Neural progenitor cell (in vitro differentiated cells): ENCODE measurements at regions not wholly inside any gene's neighbourhood (a gene's known extent, or its start where the extent isn't known, plus 50 kb on each side); places are given as distances from the start of the nearest gene placed in this dataset.
"Not testable (repeated sequence)": the region's sequence is repeated elsewhere in the genome, so short reads cannot be mapped to it uniquely, and the experiment has no call there.

Experiments used
- DNase-seq: peaks from one replicate; pipeline ENCODE4 v3.0.0-alpha.2; 2016; ENCODE audit warnings: low spot score
- H2AFZ ChIP-seq: fragments of 200-600 bp; sonication (generic); replicated peaks from 2 replicates; pipeline ENCODE4 v1.6.1; 2016; ENCODE audit warnings: antibody characterized with exemption
- H3F3A ChIP-seq: fragments of 200-600 bp; sonication (generic); 2 replicates; pipeline ENCODE4 v1.6.1; 2016; ENCODE audit warnings: antibody characterized with exemption, low read depth
- H3K27ac ChIP-seq: fragments of 200-600 bp; sonication (generic); 2 replicates; pipeline ENCODE4 v1.5.1; 2016; ENCODE audit warnings: mild to moderate bottlenecking
- H3K27me3 ChIP-seq: fragments of 200-600 bp; sonication (generic); 2 replicates; pipeline ENCODE4 v1.6.1; 2016; ENCODE audit warnings: mild to moderate bottlenecking, moderate library complexity
- H3K36me3 ChIP-seq: fragments of 200-600 bp; sonication (generic); 2 replicates; pipeline ENCODE4 v1.5.1; 2016
- H3K4me1 ChIP-seq: fragments of 200-600 bp; sonication (generic); 2 replicates; pipeline ENCODE4 v1.6.1; 2016; ENCODE audit warnings: mixed run types
- H3K4me2 ChIP-seq: fragments of 200-600 bp; sonication (generic); 2 replicates; pipeline ENCODE4 v1.6.1; 2016
- H3K4me3 ChIP-seq: fragments of 200-600 bp; sonication (generic); 2 replicates; pipeline ENCODE4 v1.5.1; 2016
- H3K79me2 ChIP-seq: fragments of 200-600 bp; sonication (generic); 2 replicates; pipeline ENCODE4 v1.6.1; 2016; ENCODE audit warnings: low read depth
- H3K9ac ChIP-seq: fragments of 200-600 bp; sonication (generic); 2 replicates; pipeline ENCODE4 v1.6.1; 2016
- H3K9me3 ChIP-seq: fragments of 200-600 bp; sonication (generic); 2 replicates; pipeline ENCODE4 v1.5.1; 2016; ENCODE audit warnings: low read depth
- H4K20me1 ChIP-seq: fragments of 200-600 bp; sonication (generic); 2 replicates; pipeline ENCODE4 v1.6.1; 2016; ENCODE audit warnings: low read depth
- H3K27ac Mint-ChIP-seq: 3 replicates; pipeline ENCODE4 v1.8.0; 2021; ENCODE audit warnings: mixed read lengths
- H3K27me3 Mint-ChIP-seq: 2 replicates; pipeline ENCODE4 v1.8.0; 2022; ENCODE audit warnings: low read depth, mild to moderate bottlenecking, inconsistent platforms, moderate library complexity, mixed read lengths; ENCODE audit not compliant: insufficient read depth
- H3K36me3 Mint-ChIP-seq: 3 replicates; pipeline ENCODE4 v1.8.0; 2021; ENCODE audit warnings: mixed read lengths
- H3K4me1 Mint-ChIP-seq: 3 replicates; pipeline ENCODE4 v1.8.0; 2021; ENCODE audit warnings: mixed read lengths
- H3K4me3 Mint-ChIP-seq: 3 replicates; pipeline ENCODE4 v1.8.0; 2021; ENCODE audit warnings: mild to moderate bottlenecking, moderate library complexity, mixed read lengths
- H3K9me3 Mint-ChIP-seq: 3 replicates; pipeline ENCODE4 v1.8.0; 2020; ENCODE audit warnings: mixed read lengths
- EZH2 ChIP-seq: fragments of 200-600 bp; sonication (generic); IDR thresholded peaks from 2 replicates; pipeline ENCODE4 v1.6.1; 2017; ENCODE audit warnings: antibody characterized with exemption, mild to moderate bottlenecking, moderate library complexity
- EZH2phosphoT487 ChIP-seq: fragments of 200-600 bp; sonication (generic); IDR thresholded peaks from 2 replicates; pipeline ENCODE4 v1.6.1; 2017; ENCODE audit warnings: antibody characterized with exemption
- TF ChIP-seq, protein P1 (sequence below): fragments of 200-600 bp; sonication (generic); IDR thresholded peaks from 2 replicates; pipeline ENCODE4 v1.5.1; 2017; ENCODE audit warnings: antibody characterized with exemption, mild to moderate bottlenecking

- Histone ChIP-seq H3K79me2 (no peaks in the 10 kb centered on the region), H3K4me3 (no peak overlapping the region), H3F3A (no peaks in the 10 kb centered on the region), H3K4me2 (no peak overlapping the region), H3K4me1 (no peaks in the 10 kb centered on the region), H4K20me1 (no peaks in the 10 kb centered on the region), H3K9ac (no peak overlapping the region), H2AFZ (no peak overlapping the region), H3K36me3 (no peaks in the 10 kb centered on the region), H3K27ac (no peak overlapping the region), H3K27me3 (no peaks in the 10 kb centered on the region), H3K9me3 (no peaks in the 10 kb centered on the region)
- Mint-ChIP-seq H3K27me3 (peaks cover 3% of the 10 kb centered on the region), H3K36me3 (no peaks in the 10 kb centered on the region), H3K4me3 (no peak overlapping the region), H3K9me3 (peaks cover 8% of the 10 kb centered on the region), H3K27ac (no peak overlapping the region), H3K4me1 (no peaks in the 10 kb centered on the region)
- TF ChIP-seq, protein P1, sequence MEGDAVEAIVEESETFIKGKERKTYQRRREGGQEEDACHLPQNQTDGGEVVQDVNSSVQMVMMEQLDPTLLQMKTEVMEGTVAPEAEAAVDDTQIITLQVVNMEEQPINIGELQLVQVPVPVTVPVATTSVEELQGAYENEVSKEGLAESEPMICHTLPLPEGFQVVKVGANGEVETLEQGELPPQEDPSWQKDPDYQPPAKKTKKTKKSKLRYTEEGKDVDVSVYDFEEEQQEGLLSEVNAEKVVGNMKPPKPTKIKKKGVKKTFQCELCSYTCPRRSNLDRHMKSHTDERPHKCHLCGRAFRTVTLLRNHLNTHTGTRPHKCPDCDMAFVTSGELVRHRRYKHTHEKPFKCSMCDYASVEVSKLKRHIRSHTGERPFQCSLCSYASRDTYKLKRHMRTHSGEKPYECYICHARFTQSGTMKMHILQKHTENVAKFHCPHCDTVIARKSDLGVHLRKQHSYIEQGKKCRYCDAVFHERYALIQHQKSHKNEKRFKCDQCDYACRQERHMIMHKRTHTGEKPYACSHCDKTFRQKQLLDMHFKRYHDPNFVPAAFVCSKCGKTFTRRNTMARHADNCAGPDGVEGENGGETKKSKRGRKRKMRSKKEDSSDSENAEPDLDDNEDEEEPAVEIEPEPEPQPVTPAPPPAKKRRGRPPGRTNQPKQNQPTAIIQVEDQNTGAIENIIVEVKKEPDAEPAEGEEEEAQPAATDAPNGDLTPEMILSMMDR, result no peak
- TF ChIP-seq EZH2phosphoT487 (no peak), EZH2 (no peak)
- DNase-seq, result no peak
These were observed 921.5 kb downstream of the TYW1 start for GRCh38 chr7:67918158-67918557.

- Histone ChIP-seq H3K4me3 (no peak overlapping the region), H3K36me3 (no peaks in the 10 kb centered on the region), H3K4me2 (no peak overlapping the region), H3K27me3 (no peaks in the 10 kb centered on the region), H3K79me2 (no peaks in the 10 kb centered on the region), H2AFZ (no peak overlapping the region), H3K9me3 (no peaks in the 10 kb centered on the region), H3F3A (no peaks in the 10 kb centered on the region), H3K4me1 (no peaks in the 10 kb centered on the region), H3K27ac (no peak overlapping the region), H4K20me1 (no peaks in the 10 kb centered on the region), H3K9ac (no peak overlapping the region)
- H3K27me3 Mint-ChIP-seq, result peaks cover 7% of the 10 kb centered on the region
- TF ChIP-seq, protein P1, result no peak
- TF ChIP-seq EZH2 (no peak), EZH2phosphoT487 (no peak)
- no peak overlapping the region for H3K4me3 Mint-ChIP-seq
- H3K4me1 Mint-ChIP-seq, result no peaks in the 10 kb centered on the region
- H3K9me3 Mint-ChIP-seq, result peaks cover 3% of the 10 kb centered on the region
- no peak for DNase-seq
- H3K36me3 Mint-ChIP-seq, result no peaks in the 10 kb centered on the region
- H3K27ac Mint-ChIP-seq, result no peak overlapping the region
These were observed 926.7 kb downstream of the TYW1 start for GRCh38 chr7:67923286-67923685.

DNA sequence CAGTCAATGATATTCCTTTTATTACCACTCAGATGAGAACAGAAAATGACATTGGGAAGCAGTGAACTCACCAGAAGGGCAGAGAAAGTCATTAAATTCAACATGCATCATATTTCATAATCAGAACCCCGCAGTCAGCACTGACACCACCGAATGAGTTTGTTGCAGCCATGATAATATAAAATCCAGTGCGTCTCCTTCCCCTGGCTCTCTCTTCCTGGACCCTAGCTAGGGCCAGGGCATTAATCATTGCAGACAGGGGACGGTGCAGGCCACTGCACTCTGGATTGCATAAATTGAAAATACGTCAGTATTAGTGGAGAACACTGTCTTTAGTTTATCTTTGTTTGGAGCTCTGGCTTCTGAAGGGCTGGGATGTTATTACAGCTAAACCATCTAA is 931.5 kb downstream of the TYW1 start:
- H3K36me3 ChIP-seq, result no peaks in the 10 kb centered on the region
- H3F3A ChIP-seq, result no peaks in the 10 kb centered on the region
- H3K27ac Mint-ChIP-seq, result no peak overlapping the region
- H3K27ac ChIP-seq, result no peak overlapping the region
- no peak for DNase-seq
- no peaks in the 10 kb centered on the region for H4K20me1 ChIP-seq
- H3K9ac ChIP-seq, result no peak overlapping the region
- TF ChIP-seq EZH2, result no peak
- TF ChIP-seq, protein P1, result no peak
- TF ChIP-seq EZH2phosphoT487, result no peak
- H3K79me2 ChIP-seq, result no peaks in the 10 kb centered on the region
- H3K36me3 Mint-ChIP-seq, result no peaks in the 10 kb centered on the region
- peaks cover 11% of the 10 kb centered on the region for H3K27me3 Mint-ChIP-seq
- no peak overlapping the region for H3K4me3 Mint-ChIP-seq
- H3K4me1 Mint-ChIP-seq, result no peaks in the 10 kb centered on the region
- no peak overlapping the region for H2AFZ ChIP-seq
- no peak overlapping the region for H3K4me3 ChIP-seq
- H3K4me2 ChIP-seq, result no peak overlapping the region
- no peaks in the 10 kb centered on the region for H3K9me3 ChIP-seq
- H3K27me3 ChIP-seq, result no peaks in the 10 kb centered on the region
- peaks cover 2% of the 10 kb centered on the region for H3K9me3 Mint-ChIP-seq
- no peaks in the 10 kb centered on the region for H3K4me1 ChIP-seq

DNA sequence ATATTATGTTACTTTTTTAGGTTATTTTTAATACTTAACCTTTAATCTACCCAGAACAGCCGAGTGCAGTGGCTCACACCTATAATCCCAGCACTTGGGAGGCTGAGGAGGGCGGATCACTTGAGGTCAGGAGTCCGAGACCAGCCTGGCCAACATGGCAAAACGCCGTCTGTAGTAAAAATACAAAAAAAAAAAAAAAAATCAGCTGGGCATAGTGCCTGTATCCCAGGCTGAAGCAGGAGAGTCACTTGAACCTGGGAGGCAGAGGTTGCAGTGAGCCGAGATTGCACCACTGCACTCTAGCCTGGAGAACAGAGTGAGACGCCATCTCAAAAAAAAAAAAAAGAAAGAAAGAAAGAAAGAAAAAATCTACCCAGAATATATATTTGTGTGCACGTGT is 939.8 kb downstream of the TYW1 start:
- H3K36me3 Mint-ChIP-seq, H3K27me3 Mint-ChIP-seq, H4K20me1 ChIP-seq, H3K27ac ChIP-seq, H3K4me3 Mint-ChIP-seq, H2AFZ ChIP-seq, H3K36me3 ChIP-seq, H3K27me3 ChIP-seq, H3K4me3 ChIP-seq, H3K9me3 Mint-ChIP-seq, H3K79me2 ChIP-seq, H3K4me1 ChIP-seq, H3K9ac ChIP-seq, DNase-seq, H3K4me2 ChIP-seq, H3K27ac Mint-ChIP-seq, H3K9me3 ChIP-seq, H3F3A ChIP-seq: not testable (repeated sequence)
- peaks cover 13% of the 10 kb centered on the region for H3K4me1 Mint-ChIP-seq
